ENCODE measurements at regions not wholly inside any gene's neighbourhood (a gene's known extent, or its start where the extent isn't known, plus 50 kb on each side); places are given as distances from the start of the nearest gene placed in this dataset.

DNA sequence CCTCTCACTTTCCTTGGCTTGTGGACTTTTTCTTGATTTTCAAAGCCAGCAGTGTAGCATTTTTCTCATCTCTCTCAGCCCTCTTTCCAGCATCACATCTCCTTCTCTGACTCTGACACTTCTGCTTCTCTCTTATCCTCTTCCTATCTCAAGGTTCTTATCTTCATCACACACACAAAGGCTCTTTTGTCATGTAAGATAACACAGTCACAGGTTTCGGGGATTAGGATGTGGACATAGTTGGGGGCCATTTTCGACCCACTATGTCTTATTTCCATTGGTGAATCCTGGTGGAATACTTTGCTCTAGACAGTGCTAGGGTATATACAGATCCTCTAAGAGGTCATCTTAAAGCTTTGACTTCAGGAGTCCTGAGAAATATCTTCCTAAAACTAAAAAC is 719.3 kb upstream of the TBX3 start:
- TF ChIP-seq, protein P1, sequence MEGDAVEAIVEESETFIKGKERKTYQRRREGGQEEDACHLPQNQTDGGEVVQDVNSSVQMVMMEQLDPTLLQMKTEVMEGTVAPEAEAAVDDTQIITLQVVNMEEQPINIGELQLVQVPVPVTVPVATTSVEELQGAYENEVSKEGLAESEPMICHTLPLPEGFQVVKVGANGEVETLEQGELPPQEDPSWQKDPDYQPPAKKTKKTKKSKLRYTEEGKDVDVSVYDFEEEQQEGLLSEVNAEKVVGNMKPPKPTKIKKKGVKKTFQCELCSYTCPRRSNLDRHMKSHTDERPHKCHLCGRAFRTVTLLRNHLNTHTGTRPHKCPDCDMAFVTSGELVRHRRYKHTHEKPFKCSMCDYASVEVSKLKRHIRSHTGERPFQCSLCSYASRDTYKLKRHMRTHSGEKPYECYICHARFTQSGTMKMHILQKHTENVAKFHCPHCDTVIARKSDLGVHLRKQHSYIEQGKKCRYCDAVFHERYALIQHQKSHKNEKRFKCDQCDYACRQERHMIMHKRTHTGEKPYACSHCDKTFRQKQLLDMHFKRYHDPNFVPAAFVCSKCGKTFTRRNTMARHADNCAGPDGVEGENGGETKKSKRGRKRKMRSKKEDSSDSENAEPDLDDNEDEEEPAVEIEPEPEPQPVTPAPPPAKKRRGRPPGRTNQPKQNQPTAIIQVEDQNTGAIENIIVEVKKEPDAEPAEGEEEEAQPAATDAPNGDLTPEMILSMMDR (IDR thresholded peaks at IDR 0.05) = no peak
- no peak for TF ChIP-seq POLR2AphosphoS5 (IDR thresholded peaks at IDR 0.05)
